GM19438 (cell line): ENCODE measurements at regions not wholly inside any gene's neighbourhood (a gene's known extent, or its start where the extent isn't known, plus 50 kb on each side); places are given as distances from the start of the nearest gene placed in this dataset.
"Not testable (repeated sequence)": the region's sequence is repeated elsewhere in the genome, so short reads cannot be mapped to it uniquely, and the experiment has no call there.

Experiments
- ATAC-seq: cut with Tn5 transposase; IDR thresholded peaks from one replicate; pipeline ENCODE4 v1.9.1; 2021; ENCODE audit warnings: low read depth; ENCODE audit not compliant: unreplicated experiment

GRCh38 chrX:121260596-121261240, 213.3 kb downstream of the GLUD2 start:
- ATAC-seq: no peak

- ATAC-seq: peak; percentile 68
These were observed 236.5 kb downstream of the GLUD2 start for GRCh38 chrX:121283921-121284320.

- no peak for ATAC-seq
These were observed 251.1 kb downstream of the GLUD2 start for GRCh38 chrX:121298499-121298898.

GRCh38 chrX:121301356-121301755, 253.9 kb downstream of the GLUD2 start:
- ATAC-seq: no peak

- ATAC-seq: no peak
These were observed 254.4 kb downstream of the GLUD2 start for GRCh38 chrX:121301822-121302221.

GRCh38 chrX:121307449-121307848, 260.0 kb downstream of the GLUD2 start:
- peak; percentile 63 for ATAC-seq

GRCh38 chrX:121308276-121308805, 260.9 kb downstream of the GLUD2 start:
- peak; percentile 73 for ATAC-seq

GRCh38 chrX:121310820-121311219, 263.4 kb downstream of the GLUD2 start:
- no peak for ATAC-seq

- ATAC-seq: no peak
These were observed 273.0 kb downstream of the GLUD2 start for GRCh38 chrX:121320441-121320840.

- no peak for ATAC-seq
These were observed 274.7 kb downstream of the GLUD2 start for GRCh38 chrX:121322159-121322558.

GRCh38 chrX:121323337-121323736, 275.9 kb downstream of the GLUD2 start:
- ATAC-seq: no peak

GRCh38 chrX:121333942-121334341, 286.5 kb downstream of the GLUD2 start:
- no peak for ATAC-seq

GRCh38 chrX:121336831-121337421, 289.5 kb downstream of the GLUD2 start:
- no peak for ATAC-seq

- no peak for ATAC-seq
These were observed 290.4 kb downstream of the GLUD2 start for GRCh38 chrX:121337816-121338215.

GRCh38 chrX:121349263-121349662, 301.9 kb downstream of the GLUD2 start:
- no peak for ATAC-seq

- no peak for ATAC-seq
These were observed 308.9 kb downstream of the GLUD2 start for GRCh38 chrX:121356139-121356849.

GRCh38 chrX:121356850-121357171, 309.4 kb downstream of the GLUD2 start:
- no peak for ATAC-seq

- no peak for ATAC-seq
These were observed 312.9 kb downstream of the GLUD2 start for GRCh38 chrX:121360280-121360679.

GRCh38 chrX:121365572-121366161, 318.3 kb downstream of the GLUD2 start:
- no peak for ATAC-seq

- ATAC-seq: no peak
These were observed 327.1 kb downstream of the GLUD2 start for GRCh38 chrX:121374471-121374870.

- not testable (repeated sequence) for ATAC-seq
These were observed 334.5 kb downstream of the GLUD2 start for GRCh38 chrX:121381915-121382314.
